Left lung (tissue), 4 donors: ENCODE measurements at regions not wholly inside any gene's neighbourhood (a gene's known extent, or its start where the extent isn't known, plus 50 kb on each side); places are given as distances from the start of the nearest gene placed in this dataset.
A peak's percentile ranks its signal among the peaks of the same experiment; 100 is the strongest.

Experiments
- ATAC-seq: fragments of 200-7000 bp; cut with Tn5 transposase; one replicate; pipeline ENCODE4 v1.9.1; 2020; ENCODE audit warnings: moderate library complexity
- DNase-seq, 4 donors: peaks; one replicate each; pipeline ENCODE4 v3.0.0-alpha.2; 2013 to 2020
- H3K27ac ChIP-seq, 2 donors: fragments of 200-600 bp; sonication (generic) in 1 of 2; one replicate each; pipeline versions ENCODE4 v1.5.0 to v1.8.0; 2020 to 2021
- H3K27me3 ChIP-seq, 2 donors: fragments of 200-600 bp; sonication (generic) in 1 of 2; one replicate each; pipeline versions ENCODE4 v1.5.0 to v1.8.0; 2020 to 2021
- H3K36me3 ChIP-seq, 2 donors: fragments of 200-600 bp; sonication (generic) in 1 of 2; one replicate each; pipeline versions ENCODE4 v1.5.0 to v1.8.0; 2020 to 2021
- H3K4me1 ChIP-seq, 2 donors: fragments of 200-600 bp; one replicate each; pipeline ENCODE4 v1.8.0; 2021
- H3K4me3 ChIP-seq, 2 donors: fragments of 200-600 bp; sonication (generic) in 1 of 2; one replicate each; pipeline versions ENCODE4 v1.5.0 to v1.8.0; 2020 to 2021; ENCODE audit warnings: mild to moderate bottlenecking in 1 of 2
- H3K9me3 ChIP-seq, 2 donors: fragments of 200-600 bp; sonication (generic) in 1 of 2; one replicate each; pipeline versions ENCODE4 v1.5.0 to v1.8.0; 2020 to 2021
- CTCF ChIP-seq, 2 donors: fragments of 200-600 bp; sonication (generic) in 1 of 2; IDR thresholded peaks; one replicate each; pipeline versions ENCODE4 v1.5.0 to v1.8.0; 2021; ENCODE audit warnings: antibody characterized with exemption in 2 of 2
- intact Hi-C, 2 donors: fragments of 100-400 bp; cut with DNase I; formaldehyde crosslinking; loops; one replicate each; pipeline versions ENCODE4 v1.11.2 to v1.14.2; 2022
- donor health status: DM: no; HTN: yes; CAD: no.
- donor health status: DM: no; HTN: no; CAD: no.

GRCh38 chr9:107214915-107215314, 68.2 kb upstream of the RAD23B start:
- TF ChIP-seq CTCF (IDR thresholded peaks at IDR 0.05) = no peak
- no peaks in the 10 kb centered on the region for H3K36me3 ChIP-seq
- intact Hi-C loops = no loop called here
- no peak for DNase-seq
- ATAC-seq = peak; percentile 23
- H3K4me3 ChIP-seq = no peak overlapping the region
- H3K27ac ChIP-seq = peak overlapping the region in 1 of 2 donors; percentile 49
- H3K9me3 ChIP-seq = no peaks in the 10 kb centered on the region
- peaks cover 0 to 30% of the 10 kb centered on the region in 2 donors for H3K4me1 ChIP-seq
- no peaks in the 10 kb centered on the region for H3K27me3 ChIP-seq

GRCh38 chr9:107215381-107215780, 67.7 kb upstream of the RAD23B start:
- no peaks in the 10 kb centered on the region for H3K9me3 ChIP-seq
- no peak for DNase-seq
- H3K27ac ChIP-seq = no peak overlapping the region
- H3K27me3 ChIP-seq = no peaks in the 10 kb centered on the region
- no peak for TF ChIP-seq CTCF (IDR thresholded peaks at IDR 0.05)
- H3K4me1 ChIP-seq = peaks cover 0 to 30% of the 10 kb centered on the region in 2 donors
- no peaks in the 10 kb centered on the region for H3K36me3 ChIP-seq
- no peak overlapping the region for H3K4me3 ChIP-seq
- intact Hi-C loops = no loop called here
- peak; percentile 12 for ATAC-seq

DNA sequence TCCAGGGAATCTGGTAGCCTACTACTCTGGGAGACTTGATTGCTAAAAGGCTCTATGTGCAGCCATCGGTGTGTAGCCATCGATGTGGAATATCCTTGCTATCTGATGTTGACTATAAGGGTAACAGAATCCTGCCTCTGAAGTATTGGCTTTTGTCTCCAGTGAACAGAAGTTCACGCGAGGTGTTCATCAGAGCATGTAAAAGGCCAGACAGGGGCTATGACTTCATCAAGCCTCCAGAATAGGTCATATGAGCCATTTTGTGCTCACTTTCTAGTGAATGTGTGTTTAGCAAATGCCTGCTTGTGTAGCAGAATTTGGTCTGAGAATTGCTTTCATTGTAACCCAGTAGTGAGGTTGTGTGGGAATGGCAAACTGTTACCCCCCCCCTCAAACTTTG, 66.8 kb upstream of the RAD23B start:
- Histone ChIP-seq H3K36me3 (no peaks in the 10 kb centered on the region), H3K9me3 (no peaks in the 10 kb centered on the region), H3K27ac (no peak overlapping the region), H3K27me3 (no peaks in the 10 kb centered on the region), H3K4me1 (peaks cover 0 to 30% of the 10 kb centered on the region in 2 donors), H3K4me3 (no peak overlapping the region)
- no peak for ATAC-seq
- no peak for DNase-seq
- TF ChIP-seq CTCF (IDR thresholded peaks at IDR 0.05) = no peak
- intact Hi-C loops = no loop called here

DNA sequence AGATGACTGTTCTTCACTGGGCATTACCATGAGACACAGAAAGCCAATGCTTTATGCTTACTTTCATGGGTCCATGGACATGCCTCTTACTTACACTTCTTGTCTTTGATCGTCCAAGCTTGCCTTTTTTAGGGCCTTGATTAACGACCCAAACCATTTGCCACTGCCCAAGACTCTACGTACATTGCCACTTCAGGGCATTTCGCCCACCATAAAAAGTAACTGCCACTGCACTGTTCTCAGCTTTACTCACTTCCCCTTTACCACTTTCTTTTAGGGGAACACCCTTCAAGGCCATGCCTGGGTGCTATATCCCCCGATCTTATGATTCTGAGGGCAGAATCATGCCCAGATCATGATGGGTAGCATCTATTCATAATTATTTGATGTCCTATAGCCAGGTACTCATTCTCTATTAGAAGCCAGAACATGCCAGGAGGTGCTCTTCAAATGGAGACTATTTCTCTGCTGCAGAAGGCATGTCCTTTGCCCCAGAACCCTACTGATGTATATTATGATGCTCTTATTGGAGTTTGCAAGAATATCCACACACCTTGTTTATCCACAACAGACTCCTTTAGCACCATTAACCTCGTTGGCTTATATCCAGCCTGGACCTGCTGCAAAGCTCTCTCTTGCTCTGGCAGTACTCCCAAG, 64.1 kb upstream of the RAD23B start:
- H3K4me1 ChIP-seq = peaks cover 0 to 16% of the 10 kb centered on the region in 2 donors
- H3K27ac ChIP-seq = no peak overlapping the region
- no peaks in the 10 kb centered on the region for H3K36me3 ChIP-seq
- H3K27me3 ChIP-seq = no peaks in the 10 kb centered on the region
- intact Hi-C loops = no loop called here
- ATAC-seq (no peak), DNase-seq (no peak)
- H3K9me3 ChIP-seq = no peaks in the 10 kb centered on the region
- no peak overlapping the region for H3K4me3 ChIP-seq
- no peak for TF ChIP-seq CTCF (IDR thresholded peaks at IDR 0.05)

GRCh38 chr9:107219486-107220077, 63.5 kb upstream of the RAD23B start:
- peaks cover 0 to 12% of the 10 kb centered on the region in 2 donors for H3K4me1 ChIP-seq
- ATAC-seq = no peak
- H3K4me3 ChIP-seq = no peak overlapping the region
- no peaks in the 10 kb centered on the region for H3K9me3 ChIP-seq
- intact Hi-C loops = no loop called here
- no peak for DNase-seq
- H3K27ac ChIP-seq = no peak overlapping the region
- no peaks in the 10 kb centered on the region for H3K27me3 ChIP-seq
- TF ChIP-seq CTCF (IDR thresholded peaks at IDR 0.05) = no peak
- H3K36me3 ChIP-seq = no peaks in the 10 kb centered on the region
